Fibroblast of lung (primary cell): ENCODE measurements at regions not wholly inside any gene's neighbourhood (a gene's known extent, or its start where the extent isn't known, plus 50 kb on each side); places are given as distances from the start of the nearest gene placed in this dataset.
"Not testable (repeated sequence)": the region's sequence is repeated elsewhere in the genome, so short reads cannot be mapped to it uniquely, and the experiment has no call there.

ENCODE experiments used
- DNase-seq, 2 donors: peaks; one replicate each; pipeline versions ENCODE4 v3.0.0 to v3.0.0-alpha.2; 2010; ENCODE audit warnings: low read depth in 2 of 2
- H2AFZ ChIP-seq: 2 replicates; pipeline ENCODE4 v1.5.1; 2012; ENCODE audit warnings: low read length, control low read depth, inconsistent platforms
- H3K27ac ChIP-seq: 2 replicates; pipeline ENCODE4 v1.5.1; 2011; ENCODE audit warnings: low read length, control low read depth; ENCODE audit not compliant: insufficient read depth
- H3K27me3 ChIP-seq: 2 replicates; pipeline ENCODE4 v1.5.1; 2011; ENCODE audit warnings: mild to moderate bottlenecking, low read length; ENCODE audit not compliant: control insufficient read depth, insufficient read depth
- H3K36me3 ChIP-seq: 2 replicates; pipeline ENCODE4 v1.5.1; 2011; ENCODE audit warnings: low read length; ENCODE audit not compliant: control insufficient read depth, insufficient read depth
- H3K4me1 ChIP-seq: 2 replicates; pipeline ENCODE4 v1.5.1; 2011; ENCODE audit warnings: low read length; ENCODE audit not compliant: control insufficient read depth, insufficient read depth; ENCODE audit errors: extremely low read depth
- H3K4me2 ChIP-seq: 2 replicates; pipeline ENCODE4 v1.5.1; 2011; ENCODE audit warnings: low read length, control low read depth; ENCODE audit not compliant: insufficient read depth; ENCODE audit errors: extremely low read depth
- H3K4me3 ChIP-seq, 4 experiments: fragments of 200-600 bp in 1 of 4; sonication (generic) in 1 of 4; replicated peaks in 1 of 4; 2 replicates each; pipeline ENCODE4 v1.5.1; 2011 to 2016; ENCODE audit warnings: low read length in 4 of 4, low read depth in 3 of 4, mild to moderate bottlenecking in 3 of 4, control low read depth in 2 of 4, inconsistent platforms in 1 of 4, mixed read lengths in 1 of 4; ENCODE audit not compliant: insufficient read depth in 1 of 4; ENCODE audit errors: control extremely low read depth in 1 of 4
- H3K79me2 ChIP-seq: 2 replicates; pipeline ENCODE4 v1.5.1; 2012; ENCODE audit warnings: mild to moderate bottlenecking, low read length, inconsistent platforms; ENCODE audit not compliant: control insufficient read depth, insufficient read depth
- H3K9ac ChIP-seq: 2 replicates; pipeline ENCODE4 v1.5.1; 2011; ENCODE audit warnings: mild to moderate bottlenecking, low read length, control low read depth; ENCODE audit not compliant: insufficient read depth
- H3K9me3 ChIP-seq: 2 replicates; pipeline ENCODE4 v1.5.1; 2012; ENCODE audit warnings: low read depth, low read length; ENCODE audit not compliant: control insufficient read depth, insufficient read depth
- H4K20me1 ChIP-seq: 2 replicates; pipeline ENCODE4 v1.5.1; 2011; ENCODE audit warnings: low read length; ENCODE audit not compliant: control insufficient read depth, insufficient read depth; ENCODE audit errors: extremely low read depth
- CTCF ChIP-seq, 2 donors: IDR thresholded peaks in 1 of 2; conservative IDR thresholded peaks in 1 of 2; 1 replicate in 1 of 2; 2 replicates in 1 of 2; pipeline ENCODE4 v1.5.1; 2011 to 2012; ENCODE audit warnings: low read length in 2 of 2, control low read depth in 1 of 2, inconsistent platforms in 1 of 2, low read depth in 1 of 2, mild to moderate bottlenecking in 1 of 2
- EZH2 ChIP-seq: IDR thresholded peaks from 2 replicates; pipeline ENCODE4 v1.5.1; 2012; ENCODE audit warnings: low read length, control low read depth, mild to moderate bottlenecking; ENCODE audit errors: missing control alignments

GRCh38 chr3:178359728-178360127, 176.5 kb upstream of the KCNMB2 start:
- H2AFZ ChIP-seq: peak overlapping the region; percentile 62

GRCh38 chr3:178363048-178363447, 173.2 kb upstream of the KCNMB2 start:
- not testable (repeated sequence) for H2AFZ ChIP-seq, H3K27me3 ChIP-seq, H3K27ac ChIP-seq, DNase-seq, H3K4me1 ChIP-seq, H3K79me2 ChIP-seq, H3K9me3 ChIP-seq, H3K4me2 ChIP-seq, H3K4me3 ChIP-seq, H3K36me3 ChIP-seq, H3K9ac ChIP-seq, H4K20me1 ChIP-seq

More at GRCh38 chr3:178359728-178360127, 176.5 kb upstream of the KCNMB2 start:
- no peaks in the 10 kb centered on the region for H4K20me1 ChIP-seq
- no peaks in the 10 kb centered on the region for H3K4me1 ChIP-seq
- H3K9ac ChIP-seq: no peak overlapping the region
- no peaks in the 10 kb centered on the region for H3K9me3 ChIP-seq
- H3K4me2 ChIP-seq: peak overlapping the region; percentile 32
- no peak overlapping the region for H3K4me3 ChIP-seq
- no peak overlapping the region for H3K27ac ChIP-seq
- no peaks in the 10 kb centered on the region for H3K79me2 ChIP-seq
- DNase-seq: peak; percentile 9 to 38
- TF ChIP-seq EZH2 (no peak), CTCF (conservative IDR thresholded peaks at IDR 0.05 in 1 of 2, IDR thresholded peaks at IDR 0.05 in 1 of 2; ENCODE audit: low read depth in 1 of 2, low read length in 2 of 2) (no peak)
- H3K36me3 ChIP-seq: no peaks in the 10 kb centered on the region
- no peaks in the 10 kb centered on the region for H3K27me3 ChIP-seq

- no peak overlapping the region for H3K4me3 ChIP-seq
- no peaks in the 10 kb centered on the region for H3K4me1 ChIP-seq
- no peaks in the 10 kb centered on the region for H3K9me3 ChIP-seq
- H3K79me2 ChIP-seq: no peaks in the 10 kb centered on the region
- no peak overlapping the region for H3K9ac ChIP-seq
- TF ChIP-seq EZH2 (no peak), CTCF (conservative IDR thresholded peaks at IDR 0.05 in 1 of 2, IDR thresholded peaks at IDR 0.05 in 1 of 2; ENCODE audit: low read depth in 1 of 2, low read length in 2 of 2) (no peak)
- H3K27me3 ChIP-seq: no peaks in the 10 kb centered on the region
- no peaks in the 10 kb centered on the region for H3K36me3 ChIP-seq
- H3K27ac ChIP-seq: no peak overlapping the region
- H3K4me2 ChIP-seq: no peak overlapping the region
- no peaks in the 10 kb centered on the region for H4K20me1 ChIP-seq
- no peak overlapping the region for H2AFZ ChIP-seq
- DNase-seq: peak in 1 of 2 donors; percentile 67
Observed at GRCh38 chr3:178367817-178368617, 168.2 kb upstream of the KCNMB2 start.
